GM11168 (cell line): ENCODE measurements at regions not wholly inside any gene's neighbourhood (a gene's known extent, or its start where the extent isn't known, plus 50 kb on each side); places are given as distances from the start of the nearest gene placed in this dataset.
"Not testable (repeated sequence)": the region's sequence is repeated elsewhere in the genome, so short reads cannot be mapped to it uniquely, and the experiment has no call there.

Experiments used
- in situ Hi-C: fragments of 300-500 bp; cut with MboI; formaldehyde crosslinking; loops from one replicate; pipeline ENCODE4 v1.12.0; 2022; ENCODE audit warnings: low sequenced_read_pairs; ENCODE audit not compliant: unreplicated experiment

GRCh38 chr6:14887181-14887580 lies 358.7 kb upstream of the JARID2 start:
- in situ Hi-C loops = no loop called here

GRCh38 chr6:14887986-14888574 lies 357.8 kb upstream of the JARID2 start:
- in situ Hi-C loops = no loop called here

GRCh38 chr6:14888575-14889000 lies 357.3 kb upstream of the JARID2 start:
- in situ Hi-C loops = no loop called here

- in situ Hi-C loops = no loop called here
Observed at GRCh38 chr6:14889188-14889587, 356.7 kb upstream of the JARID2 start.

- in situ Hi-C loops = no loop called here
Observed at GRCh38 chr6:14889611-14890593, 356.0 kb upstream of the JARID2 start.

- in situ Hi-C loops = not testable (repeated sequence)
Observed at GRCh38 chr6:14891820-14892375, 354.0 kb upstream of the JARID2 start.

GRCh38 chr6:14894105-14894504 lies 351.8 kb upstream of the JARID2 start:
- in situ Hi-C loops = no loop called here

- in situ Hi-C loops = no loop called here
Observed at GRCh38 chr6:14896475-14896874, 349.4 kb upstream of the JARID2 start.

GRCh38 chr6:14897831-14898230 lies 348.0 kb upstream of the JARID2 start:
- in situ Hi-C loops = no loop called here

GRCh38 chr6:14899441-14899840 lies 346.4 kb upstream of the JARID2 start:
- in situ Hi-C loops = not testable (repeated sequence)

- in situ Hi-C loops = no loop called here
Observed at GRCh38 chr6:14900919-14901318, 344.9 kb upstream of the JARID2 start.

- in situ Hi-C loops = no loop called here
Observed at GRCh38 chr6:14903176-14904038, 342.5 kb upstream of the JARID2 start.

GRCh38 chr6:14905201-14905600 lies 340.7 kb upstream of the JARID2 start:
- in situ Hi-C loops = no loop called here

- in situ Hi-C loops = no loop called here
Observed at GRCh38 chr6:14906621-14907020, 339.2 kb upstream of the JARID2 start.

GRCh38 chr6:14910692-14911547 lies 334.9 kb upstream of the JARID2 start:
- in situ Hi-C loops = no loop called here

- in situ Hi-C loops = no loop called here
Observed at GRCh38 chr6:14912226-14912625, 333.6 kb upstream of the JARID2 start.

- in situ Hi-C loops = no loop called here
Observed at GRCh38 chr6:14912706-14913105, 333.2 kb upstream of the JARID2 start.

- in situ Hi-C loops = no loop called here
Observed at GRCh38 chr6:14913931-14914330, 331.9 kb upstream of the JARID2 start.
